K562 (cell line): ENCODE measurements at regions not wholly inside any gene's neighbourhood (a gene's known extent, or its start where the extent isn't known, plus 50 kb on each side); places are given as distances from the start of the nearest gene placed in this dataset.

Experiments
- ATAC-seq: fragments of 200-7000 bp; cut with Tn5 transposase; 3 replicates; pipeline ENCODE4 v1.9.1; 2020; ENCODE audit warnings: moderate library complexity
- BruUV-seq: library from RNA; stranded (reverse); fragments of 400-500 nt; replicated peaks from 2 replicates; lab custom pipeline; 2021; lab: Mats Ljungman, UMichigan
- CTCF ChIA-PET: fragments of 300-600 bp; formaldehyde crosslinking; extraction: SDS; loops from one replicate; lab custom pipeline; 2021; ENCODE audit warnings: low intra/inter-chr PET ratio; lab: Yijun Ruan, JAX
- POLR2A ChIA-PET: fragments of 300-600, 350-650 bp; sonication (Branson Sonifier 250); formaldehyde crosslinking; extraction: SDS; loops from one replicate; lab custom pipeline; 2021; ENCODE audit warnings: antibody characterized with exemption, inconsistent platforms; lab: Yijun Ruan, JAX
- DNase-seq, 4 experiments: peaks; one replicate each; pipeline versions ENCODE4 v3.0.0 to v3.0.0-alpha.2; 2011 to 2018; ENCODE audit warnings: low spot score in 3 of 4, mixed read lengths in 3 of 4; ENCODE audit errors: extremely low read depth in 1 of 4
- FAIRE-seq: peaks from 2 replicates; lab custom pipeline; 2011; peaks lifted over from hg19 to GRCh38; lab: Jason Lieb, UNC
- H2AFZ ChIP-seq: 2 replicates; pipeline ENCODE4 v1.6.0; 2011; ENCODE audit warnings: low read depth, low read length, control low read depth, inconsistent platforms
- H3K27ac ChIP-seq: fragments of 200-600 bp; 3 replicates; pipeline ENCODE4 v1.8.0; 2011; ENCODE audit warnings: low read depth, mild to moderate bottlenecking, control low read depth, inconsistent platforms, low read length, moderate library complexity, mixed read lengths; ENCODE audit errors: extremely low read depth
- H3K27me3 ChIP-seq, 2 experiments: fragments of 300-600 bp in 1 of 2; 2 replicates in 1 of 2; 3 replicates in 1 of 2; pipeline versions ENCODE4 v1.6.0 to v1.8.0; 2011; ENCODE audit warnings: inconsistent platforms in 2 of 2, low read length in 2 of 2, mild to moderate bottlenecking in 1 of 2, mixed read lengths in 1 of 2, moderate library complexity in 1 of 2; ENCODE audit not compliant: control insufficient read depth in 2 of 2, insufficient read depth in 2 of 2
- H3K36me3 ChIP-seq: fragments of 300-600 bp; 3 replicates; pipeline ENCODE4 v1.8.0; 2011; ENCODE audit warnings: mild to moderate bottlenecking, low read length, inconsistent platforms; ENCODE audit not compliant: control insufficient read depth, insufficient read depth
- H3K4me1 ChIP-seq, 2 experiments: fragments of 200-600 bp in 1 of 2; replicated peaks in 1 of 2; 2 replicates in 1 of 2; 3 replicates in 1 of 2; pipeline versions ENCODE4 v1.5.1 to v1.8.0; 2011; ENCODE audit warnings: inconsistent platforms in 2 of 2, low read length in 2 of 2, mild to moderate bottlenecking in 1 of 2, mixed read lengths in 1 of 2, moderate library complexity in 1 of 2; ENCODE audit not compliant: control insufficient read depth in 2 of 2, insufficient read depth in 2 of 2
- H3K4me2 ChIP-seq: 2 replicates; pipeline ENCODE4 v1.6.1; 2011; ENCODE audit warnings: low read length, control low read depth, inconsistent platforms, mixed read lengths; ENCODE audit not compliant: insufficient read depth
- H3K4me3 ChIP-seq: fragments of 200-600 bp; sonication (generic), shearing (Covaris generic); 2 replicates; pipeline ENCODE4 v1.5.1; 2016; ENCODE audit warnings: control low read depth, inconsistent platforms
- H3K79me2 ChIP-seq: fragments of 200-600 bp; 3 replicates; pipeline ENCODE4 v1.8.0; 2011; ENCODE audit warnings: low read length, inconsistent platforms; ENCODE audit not compliant: control insufficient read depth, insufficient read depth
- H3K9ac ChIP-seq, 2 experiments: 2 replicates each; pipeline versions ENCODE4 v1.6.0 to v1.6.1; 2011; ENCODE audit warnings: low read depth in 2 of 2, low read length in 2 of 2, control low read depth in 1 of 2, inconsistent platforms in 1 of 2, mild to moderate bottlenecking in 1 of 2, mixed read lengths in 1 of 2; ENCODE audit not compliant: insufficient read depth in 1 of 2
- H3K9me1 ChIP-seq: one replicate; pipeline ENCODE4 v1.6.0; 2011; ENCODE audit warnings: inconsistent platforms, mild to moderate bottlenecking, low read length, moderate library complexity; ENCODE audit not compliant: control insufficient read depth, insufficient read depth
- H3K9me3 ChIP-seq: replicated peaks from 2 replicates; pipeline ENCODE4 v1.5.1; 2011; ENCODE audit warnings: low read depth, low read length, inconsistent platforms; ENCODE audit not compliant: control insufficient read depth, insufficient read depth
- H4K20me1 ChIP-seq: replicated peaks from 2 replicates; pipeline ENCODE4 v1.6.1; 2011; ENCODE audit warnings: low read length, inconsistent platforms, mixed read lengths; ENCODE audit not compliant: control insufficient read depth, insufficient read depth
- DACH1 ChIP-seq: fragments of 450-650 bp; IDR thresholded peaks from 2 replicates; pipeline ENCODE4 v1.6.1; 2018; ENCODE audit not compliant: partially characterized antibody
- FOS ChIP-seq: IDR thresholded peaks from 3 replicates; pipeline ENCODE4 v1.6.1; 2011; ENCODE audit not compliant: insufficient read length; ENCODE audit errors: extremely low read depth
- FOXP1 ChIP-seq: sonication (generic); formaldehyde crosslinking; IDR thresholded peaks from 2 replicates; pipeline ENCODE4 v1.8.0; 2022; ENCODE audit warnings: mild to moderate bottlenecking, missing genetic modification reagents
- HNRNPK ChIP-seq: fragments of 200-400 bp; formaldehyde crosslinking; IDR thresholded peaks from one replicate; pipeline ENCODE4 v1.6.1; 2018; ENCODE audit warnings: mild to moderate bottlenecking, low read depth, low read length; ENCODE audit not compliant: poor library complexity, severe bottlenecking
- POU5F1 ChIP-seq: fragments of 150-350 bp; IDR thresholded peaks from 2 replicates; pipeline ENCODE4 v1.6.1; 2014; ENCODE audit warnings: borderline replicate concordance, low read length, low read depth, mild to moderate bottlenecking; ENCODE audit not compliant: partially characterized antibody
- REST ChIP-seq, 2 experiments: fragments of 450-650 bp; formaldehyde crosslinking in 1 of 2; IDR thresholded peaks; 2 replicates each; pipeline versions ENCODE4 v1.4.0 to v1.6.1; 2014 to 2020; ENCODE audit warnings: mild to moderate bottlenecking in 2 of 2, borderline replicate concordance in 1 of 2, low read depth in 1 of 2
- WGBS: fragments of 100-300 bp; shearing (Covaris generic); methylation state at CpG from one replicate; pipeline ENCODE4 v1.1.6; 2016; ENCODE audit warnings: low coverage, mixed read lengths; ENCODE audit not compliant: insufficient coverage; ENCODE audit errors: missing lambda C conversion rate; 5-methylcytosine and 5-hydroxymethylcytosine counted together
- in situ Hi-C: fragments of 300-500 bp; cut with MboI; formaldehyde crosslinking; loops from 4 replicates; pipeline ENCODE4 v1.15.0; 2018; ENCODE audit warnings: inconsistent platforms, mixed read lengths
- intact Hi-C: fragments of 100-400 bp; cut with micrococcal nuclease; formaldehyde crosslinking; loops from 2 replicates; pipeline ENCODE4 v1.14.2; 2022

DNA sequence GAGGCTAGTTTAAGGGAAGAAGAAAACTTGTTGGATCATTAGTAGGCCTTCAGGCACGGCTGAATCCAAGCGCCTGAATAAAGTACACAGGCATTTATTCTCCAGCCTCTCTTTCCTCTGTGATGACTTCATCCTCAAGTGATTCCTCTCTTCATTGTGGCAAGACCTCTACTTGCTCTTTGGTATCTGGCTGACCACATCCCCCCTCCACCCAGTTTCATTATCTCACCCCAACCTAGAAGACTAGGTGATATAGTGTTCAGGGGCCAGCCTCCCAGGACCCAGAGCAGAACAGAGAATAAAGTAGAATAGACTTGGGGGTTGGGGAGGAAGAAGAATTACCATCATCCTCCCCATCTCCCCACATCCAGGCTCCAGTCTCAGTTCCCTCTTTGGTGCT is 189.3 kb downstream of the MIAT start:
- in situ Hi-C loops (no loop called here), intact Hi-C loops (no loop called here)
- Histone ChIP-seq H3K9me1 (no peaks in the 10 kb centered on the region), H4K20me1 (no peaks in the 10 kb centered on the region), H3K4me3 (no peak overlapping the region), H2AFZ (no peak overlapping the region), H3K27me3 (no peaks in the 10 kb centered on the region; a peak in 1 of 5 replicates), H3K4me1 (no peaks in the 10 kb centered on the region), H3K9me3 (no peaks in the 10 kb centered on the region), H3K9ac (no peak overlapping the region), H3K4me2 (no peak overlapping the region), H3K36me3 (no peaks in the 10 kb centered on the region), H3K79me2 (no peaks in the 10 kb centered on the region), H3K27ac (no peak overlapping the region)
- ChIA-PET POLR2A (no interaction called here), CTCF (no interaction called here)
- WGBS, result 0% methylated on average over 2 of the region's 2 CpGs
- FAIRE-seq, result no peak
- ATAC-seq, result no peak
- no TSS peak for BruUV-seq
- no peak for DNase-seq
- TF ChIP-seq HNRNPK, result no peak

DNA sequence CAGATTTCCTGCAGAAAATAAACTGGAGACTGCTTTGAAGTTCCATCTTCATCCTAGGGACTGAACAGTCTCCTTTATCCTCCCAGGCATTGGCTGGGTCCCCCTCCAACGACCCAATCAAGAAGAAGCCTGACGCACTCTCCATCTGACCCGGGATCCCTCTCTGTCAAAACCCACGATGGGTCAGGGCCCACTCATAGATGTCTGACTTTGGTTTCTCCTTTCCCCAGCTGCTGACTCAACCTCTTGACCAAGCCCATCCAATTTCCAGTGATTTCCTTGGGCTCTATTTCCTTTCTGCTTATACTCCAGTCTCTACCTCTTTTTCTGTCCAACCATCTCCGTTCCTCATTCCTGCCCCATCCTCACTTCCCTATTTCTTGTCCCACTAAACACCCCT is 189.7 kb downstream of the MIAT start:
- Histone ChIP-seq H3K9ac (no peak overlapping the region), H4K20me1 (no peaks in the 10 kb centered on the region), H3K36me3 (no peaks in the 10 kb centered on the region), H2AFZ (no peak overlapping the region), H3K79me2 (no peaks in the 10 kb centered on the region), H3K27ac (no peak overlapping the region), H3K9me1 (no peaks in the 10 kb centered on the region), H3K4me3 (no peak overlapping the region), H3K4me2 (no peak overlapping the region), H3K9me3 (no peaks in the 10 kb centered on the region), H3K27me3 (no peaks in the 10 kb centered on the region; a peak in 1 of 5 replicates), H3K4me1 (no peaks in the 10 kb centered on the region)
- in situ Hi-C loops (no loop called here), intact Hi-C loops (no loop called here)
- no peak for FAIRE-seq
- DNase-seq, result no peak
- 0% methylated on average over 5 of the region's 5 CpGs for WGBS
- ChIA-PET CTCF (no interaction called here), POLR2A (no interaction called here)
- no TSS peak for BruUV-seq
- no peak for ATAC-seq
- no peak for TF ChIP-seq REST (IDR thresholded peaks at IDR 0.05; ENCODE audit: borderline replicate concordance)
- TF ChIP-seq REST (CRISPR knock-in tag; IDR thresholded peaks at IDR 0.05; ENCODE audit: low read depth), result no peak
- no peak for TF ChIP-seq POU5F1
- TF ChIP-seq FOS, result no peak
- TF ChIP-seq DACH1, result no peak
- TF ChIP-seq FOXP1 (CRISPR knock-in tag), result no peak
